ENCODE measurements at regions not wholly inside any gene's neighbourhood (a gene's known extent, or its start where the extent isn't known, plus 50 kb on each side); places are given as distances from the start of the nearest gene placed in this dataset.

GRCh38 chr21:34200288-34200905, 127.0 kb downstream of the MRPS6 start:
- Histone ChIP-seq H3K4me1 (ENCODE audit: control insufficient read depth, insufficient read depth, low read length) (peaks cover 41% of the 10 kb centered on the region), H3K4me3 (ENCODE audit: low read depth in 2 of 2, low read length in 2 of 2) (no peak overlapping the region), H3K36me3 (ENCODE audit: control insufficient read depth, insufficient read depth, low read length) (no peaks in the 10 kb centered on the region), H3K27ac (ENCODE audit: low read length) (peak overlapping the region; percentile 66), H3K9me3 (ENCODE audit: control insufficient read depth, insufficient read depth, low read depth, low read length) (no peaks in the 10 kb centered on the region), H3K27me3 (ENCODE audit: control insufficient read depth, insufficient read depth, low read length) (no peaks in the 10 kb centered on the region)
- no peak for ATAC-seq
- ChIA-PET POLR2A (no interaction called here), CTCF (interaction anchor here (0.6 to 1.1 kb wide), 2 partner anchors 33 to 78 kb away, joined by 4 to 5 read pairs; no protein-coding TSS in a partner anchor)
- no TSS peak for BruUV-seq (replicated peaks)
- TF ChIP-seq, protein P1, sequence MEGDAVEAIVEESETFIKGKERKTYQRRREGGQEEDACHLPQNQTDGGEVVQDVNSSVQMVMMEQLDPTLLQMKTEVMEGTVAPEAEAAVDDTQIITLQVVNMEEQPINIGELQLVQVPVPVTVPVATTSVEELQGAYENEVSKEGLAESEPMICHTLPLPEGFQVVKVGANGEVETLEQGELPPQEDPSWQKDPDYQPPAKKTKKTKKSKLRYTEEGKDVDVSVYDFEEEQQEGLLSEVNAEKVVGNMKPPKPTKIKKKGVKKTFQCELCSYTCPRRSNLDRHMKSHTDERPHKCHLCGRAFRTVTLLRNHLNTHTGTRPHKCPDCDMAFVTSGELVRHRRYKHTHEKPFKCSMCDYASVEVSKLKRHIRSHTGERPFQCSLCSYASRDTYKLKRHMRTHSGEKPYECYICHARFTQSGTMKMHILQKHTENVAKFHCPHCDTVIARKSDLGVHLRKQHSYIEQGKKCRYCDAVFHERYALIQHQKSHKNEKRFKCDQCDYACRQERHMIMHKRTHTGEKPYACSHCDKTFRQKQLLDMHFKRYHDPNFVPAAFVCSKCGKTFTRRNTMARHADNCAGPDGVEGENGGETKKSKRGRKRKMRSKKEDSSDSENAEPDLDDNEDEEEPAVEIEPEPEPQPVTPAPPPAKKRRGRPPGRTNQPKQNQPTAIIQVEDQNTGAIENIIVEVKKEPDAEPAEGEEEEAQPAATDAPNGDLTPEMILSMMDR (IDR thresholded peaks at IDR 0.05), result no peak
- TF ChIP-seq SIN3A (IDR thresholded peaks at IDR 0.05; ENCODE audit: borderline replicate concordance, insufficient read depth, low read depth, low read length) (no peak), REST (IDR thresholded peaks at IDR 0.05; ENCODE audit: insufficient read depth in 1 of 2, low read depth in 2 of 2, low read length in 1 of 2) (no peak), TCF7L2 (IDR thresholded peaks at IDR 0.05; ENCODE audit: low read depth, low read length) (no peak), POLR2AphosphoS5 (IDR thresholded peaks at IDR 0.05; ENCODE audit: low read depth, low read length) (no peak)
- DNase-seq (ENCODE audit: low read depth, low spot score), result no peak
- intact Hi-C loops (cut with micrococcal nuclease; ENCODE audit: unreplicated experiment), result no loop called here
- in situ Hi-C loops (cut with HindIII; ENCODE audit: low pct_unique_long_range_greater_than_20kb, low sequenced_read_pairs), result no loop called here

- Histone ChIP-seq H3K4me3 (ENCODE audit: low read depth in 2 of 2, low read length in 2 of 2) (peak overlapping the region in 1 of 2 experiments; percentile 61; a peak in 1 of 4 replicates), H3K9me3 (ENCODE audit: control insufficient read depth, insufficient read depth, low read depth, low read length) (no peaks in the 10 kb centered on the region), H3K36me3 (ENCODE audit: control insufficient read depth, insufficient read depth, low read length) (no peaks in the 10 kb centered on the region), H3K27me3 (ENCODE audit: control insufficient read depth, insufficient read depth, low read length) (no peaks in the 10 kb centered on the region), H3K4me1 (ENCODE audit: control insufficient read depth, insufficient read depth, low read length) (peaks cover 44% of the 10 kb centered on the region), H3K27ac (ENCODE audit: low read length) (peak overlapping the region; percentile 91)
- intact Hi-C loops (cut with micrococcal nuclease; ENCODE audit: unreplicated experiment), result no loop called here
- ChIA-PET POLR2A (no interaction called here), CTCF (interaction anchor here (0.6 to 1.1 kb wide), 2 partner anchors 33 to 78 kb away, joined by 4 to 5 read pairs; no protein-coding TSS in a partner anchor)
- in situ Hi-C loops (cut with HindIII; ENCODE audit: low pct_unique_long_range_greater_than_20kb, low sequenced_read_pairs), result no loop called here
- no peak for TF ChIP-seq SIN3A (IDR thresholded peaks at IDR 0.05; ENCODE audit: borderline replicate concordance, insufficient read depth, low read depth, low read length)
- TF ChIP-seq, protein P1 (IDR thresholded peaks at IDR 0.05), result no peak
- no peak for TF ChIP-seq REST (IDR thresholded peaks at IDR 0.05; ENCODE audit: insufficient read depth in 1 of 2, low read depth in 2 of 2, low read length in 1 of 2)
- TF ChIP-seq POLR2AphosphoS5 (IDR thresholded peaks at IDR 0.05; ENCODE audit: low read depth, low read length), result no peak
- TF ChIP-seq TCF7L2 (IDR thresholded peaks at IDR 0.05; ENCODE audit: low read depth, low read length), result no peak
- ATAC-seq (no peak), DNase-seq (ENCODE audit: low read depth, low spot score) (no peak)
- no TSS peak for BruUV-seq (replicated peaks)
Measured at GRCh38 chr21:34201001-34201400, 127.6 kb downstream of the MRPS6 start.

Data from Panc1 (cell line).